ENCODE measurements at regions not wholly inside any gene's neighbourhood (a gene's known extent, or its start where the extent isn't known, plus 50 kb on each side); places are given as distances from the start of the nearest gene placed in this dataset.

DNA sequence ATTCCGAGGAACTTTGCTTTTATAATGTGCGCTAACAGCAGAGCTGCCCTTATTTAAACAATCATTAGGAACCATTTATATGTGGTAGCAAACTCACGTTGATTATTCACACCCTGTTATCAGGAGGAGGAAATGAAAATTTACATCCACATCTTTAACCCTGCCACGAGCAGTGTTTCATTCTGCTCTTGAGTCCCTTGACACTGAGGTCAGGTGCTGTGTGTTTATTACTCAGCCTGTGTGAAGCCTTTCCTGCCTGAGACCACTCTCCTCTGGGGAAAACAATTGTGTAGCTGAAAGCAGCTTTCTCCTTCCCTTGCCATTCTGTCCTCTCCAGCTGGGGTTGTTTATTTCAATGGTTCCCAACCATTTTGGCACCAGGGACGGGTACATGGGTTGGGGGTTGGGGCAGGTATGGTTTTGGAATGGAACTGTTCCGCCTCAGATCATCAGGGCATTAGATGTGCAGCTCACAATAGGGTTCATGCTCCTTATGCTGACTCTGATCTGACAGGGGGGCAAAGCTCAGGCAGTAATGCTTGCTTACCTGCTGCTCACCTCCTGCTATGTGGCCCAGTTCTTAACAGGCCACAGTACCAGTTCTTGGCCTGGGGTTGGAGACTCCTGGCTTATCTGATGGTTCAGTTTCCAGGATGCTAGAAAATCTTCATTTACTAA lies 651.1 kb downstream of the TDRD15 start:
- Histone ChIP-seq H2BK15ac (ENCODE audit: low read depth, low read length) (peak overlapping the region; percentile 11; the same call in 1 of the 3 replicates), H2BK20ac (ENCODE audit: low read depth, low read length) (peak overlapping the region; percentile 26; the same call in 1 of the 2 replicates), H4K20me1 (ENCODE audit: insufficient read depth, low read length) (no peaks in the 10 kb centered on the region), H3K4ac (ENCODE audit: low read depth, low read length) (peak overlapping the region; percentile 21; the same call in 1 of the 2 replicates), H3K27me3 (ENCODE audit: control insufficient read depth, insufficient read depth, low read length) (no peaks in the 10 kb centered on the region), H3K18ac (ENCODE audit: low read depth, low read length) (peak overlapping the region; percentile 4; the same call in 1 of the 2 replicates), H3K36me3 (ENCODE audit: control insufficient read depth, insufficient read depth, low read length) (no peaks in the 10 kb centered on the region), H4K5ac (ENCODE audit: low read depth, low read length) (peak overlapping the region; percentile 9; the same call in 1 of the 2 replicates), H3K27ac (ENCODE audit: insufficient read depth, low read length) (no peak overlapping the region), H2AK9ac (replicated peaks; ENCODE audit: low read depth, low read length, poor library complexity) (no peak overlapping the region), H3K56ac (ENCODE audit: extremely low read depth, insufficient read depth, low read length) (no peak overlapping the region), H2BK5ac (ENCODE audit: low read depth, low read length, poor library complexity, severe bottlenecking) (peak overlapping the region; percentile 1), H3K9me1 (ENCODE audit: insufficient read depth, low read length) (0 out of 2 replicates have a peak, but pooled peaks cover 5% of the 10 kb centered on the region), H3K4me3 (ENCODE audit: insufficient read depth, low read depth, low read length) (no peak overlapping the region), H4K91ac (ENCODE audit: insufficient read depth, low read depth, low read length) (peak overlapping the region; percentile 0; the same call in 1 of the 2 replicates), H2BK120ac (ENCODE audit: low read depth, low read length) (peak overlapping the region; percentile 58), H2AK5ac (ENCODE audit: low read depth, low read length) (peak overlapping the region; percentile 63; the same call in 1 of the 2 replicates), H2AFZ (replicated peaks; ENCODE audit: low read length, poor library complexity) (peak overlapping the region; percentile 7), H3K23ac (ENCODE audit: low read depth, low read length) (no peak overlapping the region), H3K4me2 (ENCODE audit: low read depth, low read length) (no peak overlapping the region), H3K79me1 (ENCODE audit: low read depth in 1 of 2, low read length in 2 of 2) (no peaks in the 10 kb centered on the region), H4K8ac (ENCODE audit: low read depth in 2 of 2, low read length in 2 of 2) (peak overlapping the region in 1 of 2 experiments; percentile 56; a peak in 1 of 4 replicates), H3K9me3 (ENCODE audit: control insufficient read depth, insufficient read depth, low read length) (no peaks in the 10 kb centered on the region), H3K9ac (ENCODE audit: low read depth, low read length) (no peak overlapping the region), H3K4me1 (ENCODE audit: control insufficient read depth, insufficient read depth, low read length) (peaks cover 17% of the 10 kb centered on the region), H3K14ac (replicated peaks; ENCODE audit: low read depth, low read length) (no peak overlapping the region; the same call in 1 of the 2 replicates)
- BruUV-seq (replicated peaks): no TSS peak
- dilution Hi-C loops (cut with HindIII; ENCODE audit: low sequenced_read_pairs, unreplicated experiment): no loop called here
- WGBS, 2 experiments (ENCODE audit: extremely low coverage in 2 of 2, insufficient read length in 1 of 2): no CpG with 5 or more reads among the region's 6 CpGs
- ChIA-PET POLR2A (ENCODE audit: unreplicated experiment) (no interaction called here), CTCF (no interaction called here)
- no peak for ATAC-seq (ENCODE audit: low read depth)
- in situ Hi-C loops (cut with MboI; ENCODE audit: low sequenced_read_pairs): loop anchor here (25.0 kb wide), 1 partner anchor 1113 kb away; the partner anchor contains the start of genes GDF7 and HS1BP3
- intact Hi-C loops (cut with micrococcal nuclease): no loop called here
- DNase-seq: peak; percentile 20
- TF ChIP-seq FOS (IDR thresholded peaks at IDR 0.05; ENCODE audit: low read depth, low read length) (no peak), SMC3 (IDR thresholded peaks at IDR 0.05; ENCODE audit: low read depth, low read length) (no peak), RFX5 (IDR thresholded peaks at IDR 0.05; ENCODE audit: low read depth, low read length) (no peak), RCOR1 (IDR thresholded peaks at IDR 0.05; ENCODE audit: insufficient replicate concordance, low read length) (no peak), MXI1 (IDR thresholded peaks at IDR 0.05; ENCODE audit: borderline replicate concordance, low read depth, low read length) (no peak), CHD1 (IDR thresholded peaks at IDR 0.05; ENCODE audit: low read depth, low read length) (no peak), CEBPB (IDR thresholded peaks at IDR 0.05; ENCODE audit: low read depth, low read length) (no peak), BHLHE40 (IDR thresholded peaks at IDR 0.05; ENCODE audit: low read depth, low read length) (no peak), MAZ (IDR thresholded peaks at IDR 0.05; ENCODE audit: borderline replicate concordance, low read depth, low read length) (no peak), NFE2L2 (IDR thresholded peaks at IDR 0.05; ENCODE audit: low read depth, low read length) (no peak), MAFK (IDR thresholded peaks at IDR 0.05; ENCODE audit: low read depth, low read length) (no peak), RAD21 (IDR thresholded peaks at IDR 0.05; ENCODE audit: low read length) (no peak)
- TF ChIP-seq, protein P1, sequence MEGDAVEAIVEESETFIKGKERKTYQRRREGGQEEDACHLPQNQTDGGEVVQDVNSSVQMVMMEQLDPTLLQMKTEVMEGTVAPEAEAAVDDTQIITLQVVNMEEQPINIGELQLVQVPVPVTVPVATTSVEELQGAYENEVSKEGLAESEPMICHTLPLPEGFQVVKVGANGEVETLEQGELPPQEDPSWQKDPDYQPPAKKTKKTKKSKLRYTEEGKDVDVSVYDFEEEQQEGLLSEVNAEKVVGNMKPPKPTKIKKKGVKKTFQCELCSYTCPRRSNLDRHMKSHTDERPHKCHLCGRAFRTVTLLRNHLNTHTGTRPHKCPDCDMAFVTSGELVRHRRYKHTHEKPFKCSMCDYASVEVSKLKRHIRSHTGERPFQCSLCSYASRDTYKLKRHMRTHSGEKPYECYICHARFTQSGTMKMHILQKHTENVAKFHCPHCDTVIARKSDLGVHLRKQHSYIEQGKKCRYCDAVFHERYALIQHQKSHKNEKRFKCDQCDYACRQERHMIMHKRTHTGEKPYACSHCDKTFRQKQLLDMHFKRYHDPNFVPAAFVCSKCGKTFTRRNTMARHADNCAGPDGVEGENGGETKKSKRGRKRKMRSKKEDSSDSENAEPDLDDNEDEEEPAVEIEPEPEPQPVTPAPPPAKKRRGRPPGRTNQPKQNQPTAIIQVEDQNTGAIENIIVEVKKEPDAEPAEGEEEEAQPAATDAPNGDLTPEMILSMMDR (conservative IDR thresholded peaks at IDR 0.05; ENCODE audit: low read depth, low read length): no peak
- TF ChIP-seq, protein P2, sequence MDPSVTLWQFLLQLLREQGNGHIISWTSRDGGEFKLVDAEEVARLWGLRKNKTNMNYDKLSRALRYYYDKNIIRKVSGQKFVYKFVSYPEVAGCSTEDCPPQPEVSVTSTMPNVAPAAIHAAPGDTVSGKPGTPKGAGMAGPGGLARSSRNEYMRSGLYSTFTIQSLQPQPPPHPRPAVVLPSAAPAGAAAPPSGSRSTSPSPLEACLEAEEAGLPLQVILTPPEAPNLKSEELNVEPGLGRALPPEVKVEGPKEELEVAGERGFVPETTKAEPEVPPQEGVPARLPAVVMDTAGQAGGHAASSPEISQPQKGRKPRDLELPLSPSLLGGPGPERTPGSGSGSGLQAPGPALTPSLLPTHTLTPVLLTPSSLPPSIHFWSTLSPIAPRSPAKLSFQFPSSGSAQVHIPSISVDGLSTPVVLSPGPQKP (IDR thresholded peaks at IDR 0.05; ENCODE audit: borderline replicate concordance, low read depth, low read length): no peak
- TF ChIP-seq, protein P3, sequence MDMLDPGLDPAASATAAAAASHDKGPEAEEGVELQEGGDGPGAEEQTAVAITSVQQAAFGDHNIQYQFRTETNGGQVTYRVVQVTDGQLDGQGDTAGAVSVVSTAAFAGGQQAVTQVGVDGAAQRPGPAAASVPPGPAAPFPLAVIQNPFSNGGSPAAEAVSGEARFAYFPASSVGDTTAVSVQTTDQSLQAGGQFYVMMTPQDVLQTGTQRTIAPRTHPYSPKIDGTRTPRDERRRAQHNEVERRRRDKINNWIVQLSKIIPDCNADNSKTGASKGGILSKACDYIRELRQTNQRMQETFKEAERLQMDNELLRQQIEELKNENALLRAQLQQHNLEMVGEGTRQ (IDR thresholded peaks at IDR 0.05; ENCODE audit: low read depth, low read length): no peak

Data from IMR-90 (cell line).